ENCODE measurements at regions not wholly inside any gene's neighbourhood (a gene's known extent, or its start where the extent isn't known, plus 50 kb on each side); places are given as distances from the start of the nearest gene placed in this dataset.
"Not testable (repeated sequence)": the region's sequence is repeated elsewhere in the genome, so short reads cannot be mapped to it uniquely, and the experiment has no call there.

DNA sequence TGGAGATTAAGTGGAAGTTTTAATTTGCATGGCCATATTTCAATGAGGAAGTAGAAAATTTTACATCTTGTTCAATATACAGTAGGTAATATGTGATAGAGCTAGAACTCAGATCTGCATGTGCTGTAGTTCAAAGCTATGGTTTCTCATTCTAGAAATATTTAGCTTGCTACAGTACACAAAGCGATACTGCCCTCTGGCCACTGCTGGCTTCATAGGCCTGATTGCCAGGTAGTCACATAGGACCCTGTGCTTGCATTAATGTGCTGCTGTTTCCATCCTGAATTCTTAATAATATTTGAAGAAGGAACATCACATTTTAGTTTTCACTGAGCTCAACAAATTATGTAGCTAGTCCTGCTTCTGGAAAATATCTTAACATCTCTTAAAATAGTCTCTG is 87.0 kb downstream of the PLSCR2 start:
- DNase-seq, result peak; percentile 3

DNA sequence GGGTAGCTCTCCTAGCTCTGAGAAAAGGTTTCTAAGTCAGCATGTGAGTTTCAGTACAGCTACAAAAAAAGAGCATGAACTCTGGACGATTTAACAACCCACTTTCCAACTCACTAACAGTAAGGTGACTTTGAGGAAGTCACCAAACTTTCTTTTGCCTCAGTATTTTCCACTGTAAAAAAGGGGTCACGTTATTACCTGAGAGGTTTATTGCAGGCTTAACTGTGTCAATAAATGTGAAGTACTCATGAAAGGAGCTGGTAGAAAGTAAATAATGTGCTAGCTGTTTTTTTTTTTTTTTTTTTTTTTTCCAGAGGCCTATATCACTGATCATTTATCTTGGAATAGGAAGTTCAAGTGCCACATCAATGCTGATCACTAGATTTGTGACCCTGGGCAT is 89.3 kb downstream of the PLSCR2 start:
- DNase-seq, result no peak

DNA sequence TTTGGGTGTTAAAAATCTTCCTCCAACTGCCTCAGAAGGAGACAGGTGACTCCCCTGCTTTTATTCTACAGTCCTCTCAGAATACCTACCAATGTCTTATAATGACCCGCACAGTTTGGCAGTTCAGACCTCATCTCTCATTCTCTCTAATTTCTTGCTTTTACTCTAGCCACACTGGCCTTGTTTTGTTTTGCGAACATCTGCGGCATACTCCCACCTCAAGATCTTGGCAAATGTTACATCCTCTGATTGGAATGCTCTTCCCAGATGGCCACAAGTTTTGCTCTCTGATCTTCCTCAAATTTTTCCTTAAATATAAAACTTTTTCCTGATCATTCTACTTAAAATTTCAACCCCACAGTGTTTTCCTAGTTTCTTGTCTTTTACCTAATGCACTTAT is 94.1 kb downstream of the PLSCR2 start:
- DNase-seq, result no peak

DNA sequence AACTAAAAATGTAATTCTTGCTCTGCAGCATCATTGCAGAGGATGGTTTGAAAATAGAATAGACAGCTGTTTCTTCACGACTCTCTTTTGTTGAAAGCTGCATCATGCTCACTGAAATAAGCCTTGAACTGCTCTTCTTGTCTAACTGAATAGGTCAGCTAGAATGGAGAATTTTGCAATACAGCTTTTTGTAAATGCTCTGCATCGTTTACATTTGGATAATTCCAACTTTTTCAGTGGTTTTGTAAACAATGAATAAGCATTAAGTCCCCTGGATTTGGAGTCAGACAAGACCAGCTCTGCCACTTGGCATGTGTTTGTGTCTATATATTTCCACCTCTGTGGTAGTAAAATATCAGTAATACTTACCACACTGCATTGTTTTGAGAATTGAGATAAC is 95.2 kb downstream of the PLSCR2 start:
- DNase-seq, result no peak

DNA sequence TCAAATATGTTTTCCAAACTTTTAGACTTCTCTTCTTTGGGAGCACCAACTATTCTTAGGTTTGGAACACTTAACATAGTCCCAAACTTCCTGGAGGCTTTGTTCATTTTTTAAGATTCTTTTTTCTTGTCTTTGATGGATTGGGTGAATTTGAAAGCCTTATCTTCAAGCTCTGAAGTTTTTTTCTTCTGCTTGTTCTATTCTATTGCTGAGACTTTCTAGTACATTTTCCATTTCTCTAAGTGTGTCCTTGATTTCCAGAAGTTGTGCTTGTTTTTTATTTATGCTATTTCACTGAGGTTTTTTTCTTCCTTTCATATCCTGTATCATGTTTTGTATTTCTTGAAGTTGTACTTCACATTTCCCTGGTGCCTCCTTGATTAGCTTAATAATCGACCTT is 97.5 kb downstream of the PLSCR2 start:
- no peak for DNase-seq

DNA sequence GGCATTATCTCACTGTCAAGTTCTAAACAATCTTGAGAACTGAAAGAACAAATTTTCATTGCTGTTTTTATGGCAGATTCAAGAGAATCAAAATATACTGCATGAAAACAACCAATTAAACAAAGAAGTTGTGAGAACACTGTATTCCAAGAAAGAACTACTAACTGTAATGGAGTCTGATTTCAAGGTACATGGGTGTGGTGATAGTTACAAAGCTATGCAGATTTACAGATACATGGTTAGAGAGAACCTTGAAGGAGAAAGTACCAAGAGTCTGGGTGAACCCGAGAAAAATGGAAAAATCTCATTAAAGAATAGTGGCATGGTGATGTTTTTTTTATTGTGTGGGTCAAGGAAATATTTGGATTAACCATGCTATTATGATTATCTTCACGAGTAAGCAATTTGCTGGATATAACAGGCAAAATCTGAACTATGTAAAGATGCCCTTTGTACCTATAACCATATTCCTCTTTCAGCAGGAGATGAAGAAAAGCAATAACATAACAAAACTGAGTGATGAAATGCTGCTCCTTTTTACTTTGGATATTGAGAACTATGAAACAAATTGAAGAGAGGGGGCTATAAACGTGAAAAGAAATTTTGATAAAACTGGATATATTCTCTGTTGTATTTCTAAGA is 100.4 kb downstream of the PLSCR2 start:
- DNase-seq, result no peak

DNA sequence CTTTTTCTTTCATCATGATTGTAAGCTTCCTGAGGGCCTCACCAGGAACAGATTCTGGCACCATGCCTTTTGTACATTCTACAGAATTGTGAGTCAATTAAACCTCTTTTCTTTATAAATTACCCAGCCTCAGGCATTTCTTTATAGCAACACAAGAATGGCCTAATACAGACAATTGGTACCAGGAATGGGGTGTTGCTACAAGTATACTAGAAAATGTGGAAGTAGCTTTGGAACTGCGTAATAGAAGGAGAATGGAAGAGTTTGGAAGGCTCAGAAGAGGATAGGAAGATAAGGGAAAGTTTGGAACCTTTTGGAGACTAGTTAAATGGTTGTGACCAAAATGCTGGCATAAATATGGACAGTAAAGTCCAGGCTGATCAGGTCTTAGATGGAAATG is 108.9 kb upstream of the PLSCR4 start:
- DNase-seq, result no peak

DNA sequence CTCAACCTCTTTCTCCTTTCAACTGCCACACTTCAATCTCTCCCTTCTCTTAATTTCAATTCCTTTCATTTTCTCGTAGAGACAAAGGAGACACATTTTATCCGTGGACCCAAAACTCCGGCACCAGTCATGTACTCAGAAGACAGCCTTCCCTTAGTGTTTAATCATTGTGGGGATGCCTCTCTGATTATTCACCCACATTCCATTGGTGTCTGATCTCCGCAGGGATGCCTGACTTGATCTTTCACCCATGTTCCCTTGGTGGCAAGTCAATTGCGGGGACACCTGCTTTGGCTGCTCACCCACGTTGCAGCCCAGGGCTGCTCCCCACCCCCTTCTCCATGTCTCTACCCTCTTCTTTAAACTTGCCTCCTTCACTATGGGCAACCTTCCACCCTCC is 103.5 kb upstream of the PLSCR4 start:
- not testable (repeated sequence) for DNase-seq

DNA sequence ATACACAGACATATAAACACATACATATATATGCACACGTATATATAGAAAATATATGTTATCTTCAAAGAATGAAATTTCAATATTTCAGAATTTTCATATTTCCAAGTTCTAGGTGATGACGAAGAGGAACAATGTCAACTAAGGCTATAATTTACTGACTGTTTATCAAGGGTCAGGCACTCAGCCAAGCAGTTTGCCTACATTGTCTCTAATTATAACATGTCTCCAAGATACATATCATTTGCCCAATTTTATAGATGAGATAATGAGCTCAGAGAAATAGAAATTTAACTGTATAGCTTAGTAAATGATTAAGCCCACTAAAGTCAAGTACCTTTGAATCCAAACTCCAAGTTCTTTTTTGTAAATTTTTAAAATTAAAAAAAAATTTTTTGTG is 99.9 kb upstream of the PLSCR4 start:
- DNase-seq, result peak; percentile 62

DNA sequence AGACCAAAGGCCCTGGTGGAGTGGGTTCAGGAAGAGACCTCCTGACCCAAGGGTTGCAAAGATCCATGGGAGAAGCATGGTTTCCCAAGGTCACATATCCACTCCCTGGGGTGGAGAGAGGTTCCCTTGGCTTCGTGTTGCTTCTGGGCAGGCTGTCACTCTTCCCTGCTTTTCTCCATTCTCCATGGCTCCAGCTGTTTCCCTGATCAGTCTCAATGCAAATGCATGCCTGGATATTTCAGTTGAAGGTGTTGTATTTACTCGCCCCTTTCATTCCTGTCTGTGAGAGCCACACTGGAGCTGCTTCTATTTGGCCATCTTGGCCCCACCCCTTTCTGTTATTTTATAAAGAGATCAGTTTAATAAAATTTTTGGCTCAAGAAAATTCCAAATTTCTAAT is 95.0 kb upstream of the PLSCR4 start:
- DNase-seq, result no peak

DNA sequence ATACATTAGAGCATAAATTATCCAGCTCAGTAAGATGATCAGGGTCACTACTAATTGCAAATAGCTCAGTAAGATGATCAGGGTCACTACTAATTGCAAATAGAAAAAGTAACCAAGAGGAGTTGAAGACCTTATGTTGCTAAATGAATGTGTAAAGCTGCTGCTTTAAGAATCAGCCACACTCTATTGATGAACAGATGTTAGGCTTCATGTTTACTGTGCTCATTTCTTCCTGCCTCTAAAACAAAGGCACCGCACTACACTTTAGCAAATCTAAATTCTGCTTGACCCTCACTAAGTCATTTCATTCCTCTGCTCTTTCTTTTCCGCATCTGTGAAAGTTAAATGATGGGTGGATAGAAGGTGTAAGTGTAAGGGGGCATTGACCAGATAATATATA is 92.6 kb upstream of the PLSCR4 start:
- no peak for DNase-seq

DNA sequence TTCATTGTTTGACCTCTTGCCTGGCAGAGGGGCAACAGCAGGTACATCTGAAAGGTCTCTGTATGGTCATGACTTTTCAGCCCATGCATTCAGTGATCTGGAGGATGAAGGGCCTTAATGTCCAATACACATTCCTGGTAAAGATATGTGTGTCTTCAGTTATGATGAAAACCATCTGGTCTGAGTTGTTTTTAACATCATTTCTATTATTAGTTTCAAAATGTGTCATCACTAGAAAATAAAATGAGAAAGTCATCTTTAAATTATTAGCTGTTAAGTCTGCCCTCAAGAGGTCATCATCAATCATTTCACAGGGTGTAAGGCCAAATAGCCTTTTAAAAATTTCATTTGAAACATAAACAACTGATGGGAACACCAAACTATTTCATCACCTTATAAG is 92.1 kb upstream of the PLSCR4 start:
- DNase-seq, result no peak

DNA sequence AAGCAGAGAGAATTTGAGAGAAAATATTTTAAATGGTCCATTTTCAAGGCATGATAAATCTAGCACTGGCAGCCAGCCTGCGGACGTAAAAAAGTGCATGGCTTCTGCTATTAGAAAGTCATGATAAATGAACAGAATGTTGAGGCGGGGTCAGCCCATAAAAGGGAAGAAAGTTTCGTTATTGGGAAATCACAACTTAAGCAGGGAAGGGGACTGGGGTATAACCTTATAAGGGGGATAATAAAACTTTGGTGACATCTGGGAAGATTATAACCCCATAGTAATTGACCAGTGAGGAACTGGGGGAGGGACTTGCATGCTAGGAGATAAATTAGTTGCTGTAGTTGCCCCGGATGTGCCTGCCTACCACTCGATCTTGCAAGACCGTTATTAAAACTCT is 88.4 kb upstream of the PLSCR4 start:
- DNase-seq, result no peak

DNA sequence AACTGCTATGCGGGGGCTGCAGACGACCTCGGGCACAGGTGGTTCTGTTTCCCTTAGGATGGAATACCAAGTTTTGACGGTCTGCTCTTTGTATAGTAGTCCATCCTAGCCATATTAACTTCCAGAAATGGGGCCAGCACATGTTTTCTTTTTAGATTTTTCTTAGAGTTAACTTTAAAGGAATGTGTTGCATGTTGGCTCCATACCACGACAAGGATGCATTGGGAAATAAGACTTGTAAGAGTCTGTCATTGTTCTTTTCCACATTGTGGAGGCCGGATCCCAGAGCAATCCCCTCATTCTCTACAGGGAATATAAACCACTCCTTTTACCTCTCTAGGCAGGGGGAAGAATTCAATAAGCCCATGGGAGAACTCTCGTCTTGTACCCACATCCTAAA is 87.1 kb upstream of the PLSCR4 start:
- no peak for DNase-seq

DNA sequence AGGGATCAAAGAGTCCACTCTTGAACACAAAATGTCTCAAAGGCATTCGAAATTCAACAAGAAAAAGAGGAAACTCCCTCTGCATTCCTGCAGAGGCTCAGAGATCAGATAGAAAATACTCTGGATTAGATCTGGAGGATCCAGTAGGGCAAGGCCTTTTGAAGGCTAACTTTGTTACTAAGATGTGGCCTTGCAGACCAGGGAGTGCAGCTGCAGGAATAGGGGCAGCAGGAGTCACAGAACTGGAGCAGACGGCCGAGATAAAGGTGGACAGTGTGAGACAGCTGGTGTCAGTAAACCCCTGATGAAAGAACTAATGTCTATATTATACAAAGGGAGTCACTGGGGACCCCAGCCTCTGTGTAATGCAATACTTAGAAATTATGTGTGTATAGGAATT is 84.5 kb upstream of the PLSCR4 start:
- DNase-seq, result no peak

DNA sequence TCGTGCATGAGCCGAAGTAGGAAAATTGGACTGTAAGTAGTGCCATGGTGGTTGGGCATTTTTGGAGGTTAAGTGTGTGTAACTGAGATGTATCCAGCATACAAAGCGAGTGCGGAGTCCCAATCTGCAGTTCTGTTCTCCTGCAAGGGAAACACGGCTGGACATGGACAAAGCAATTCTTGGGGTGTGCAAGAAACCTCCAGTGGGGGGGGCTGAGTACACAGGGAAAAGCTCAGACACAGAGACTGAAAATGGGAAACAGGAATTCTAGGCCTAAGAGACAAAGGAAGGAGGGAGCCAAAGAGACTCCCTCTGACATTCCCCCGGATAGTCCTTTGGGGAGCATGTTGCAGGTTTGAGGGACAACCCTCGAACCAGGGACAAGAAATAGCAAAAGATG is 83.2 kb upstream of the PLSCR4 start:
- DNase-seq, result no peak

DNA sequence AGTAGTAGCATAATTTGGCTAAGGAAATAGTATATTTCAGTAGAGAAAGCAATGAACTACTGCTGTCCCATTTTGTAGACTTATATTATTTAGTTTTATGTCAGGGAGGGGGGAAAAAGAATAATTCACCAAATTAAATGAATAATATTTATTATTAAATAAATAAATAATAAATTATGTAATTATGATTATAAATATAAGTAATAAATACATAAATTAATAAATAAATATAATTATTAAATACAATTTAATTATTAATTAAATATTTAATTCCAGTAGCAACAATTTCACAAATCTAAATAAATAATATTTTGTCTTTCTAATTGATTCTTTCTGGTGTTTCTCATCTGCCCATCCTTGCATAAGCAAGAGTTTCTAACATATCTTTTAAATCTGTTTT is 81.1 kb upstream of the PLSCR4 start:
- no peak for DNase-seq

DNA sequence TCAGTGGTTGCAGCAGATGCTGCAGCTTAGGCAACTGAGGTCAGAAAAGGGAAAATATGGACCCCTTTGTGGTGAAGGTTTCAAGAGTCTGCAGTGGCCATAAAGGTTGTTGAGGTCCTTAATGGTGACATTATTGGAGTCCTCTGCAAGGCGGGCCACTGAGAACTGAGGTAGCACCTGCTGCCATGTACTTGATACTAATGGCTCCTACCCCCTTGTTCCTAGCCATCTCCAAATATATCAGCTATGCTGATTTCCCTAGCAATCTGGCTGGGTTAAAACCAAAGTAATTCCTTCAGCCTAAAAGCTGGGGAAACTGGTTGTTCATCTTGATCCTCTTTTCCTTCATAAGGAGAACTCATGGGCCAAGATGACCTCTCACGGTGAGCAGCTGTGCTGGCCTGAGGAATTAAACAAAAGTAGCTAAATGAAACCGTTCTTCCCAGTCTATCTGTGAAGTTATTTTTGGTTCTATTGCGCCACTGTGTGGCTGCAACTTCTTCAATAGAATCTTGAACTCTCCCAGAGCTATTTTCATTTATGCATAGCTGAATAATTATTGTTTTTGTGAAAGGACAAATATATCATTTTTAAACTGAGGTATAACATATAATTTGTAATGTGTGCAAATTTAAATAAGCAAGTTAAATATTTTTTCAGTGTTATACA is 76.1 kb upstream of the PLSCR4 start:
- peak; percentile 2 for DNase-seq

DNA sequence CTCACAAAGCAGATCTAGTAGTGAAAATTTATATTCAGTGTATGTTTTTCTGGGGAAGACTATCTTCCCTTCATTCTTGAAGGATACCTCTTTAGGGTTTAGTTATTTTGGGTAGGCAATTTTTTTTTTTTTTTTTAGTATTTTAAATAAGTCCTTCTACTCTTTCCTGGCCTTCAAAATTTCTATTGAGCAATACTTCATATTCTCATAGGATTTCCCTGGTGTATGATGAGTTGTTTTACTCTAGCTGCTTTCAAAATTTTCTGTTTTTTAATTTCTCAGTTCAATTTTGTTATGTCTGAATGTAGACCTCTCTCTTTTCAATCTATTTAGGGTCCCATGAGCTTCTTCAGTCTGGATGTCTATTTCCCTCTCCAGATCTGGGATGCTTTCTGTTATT is 74.3 kb upstream of the PLSCR4 start:
- no peak for DNase-seq

DNA sequence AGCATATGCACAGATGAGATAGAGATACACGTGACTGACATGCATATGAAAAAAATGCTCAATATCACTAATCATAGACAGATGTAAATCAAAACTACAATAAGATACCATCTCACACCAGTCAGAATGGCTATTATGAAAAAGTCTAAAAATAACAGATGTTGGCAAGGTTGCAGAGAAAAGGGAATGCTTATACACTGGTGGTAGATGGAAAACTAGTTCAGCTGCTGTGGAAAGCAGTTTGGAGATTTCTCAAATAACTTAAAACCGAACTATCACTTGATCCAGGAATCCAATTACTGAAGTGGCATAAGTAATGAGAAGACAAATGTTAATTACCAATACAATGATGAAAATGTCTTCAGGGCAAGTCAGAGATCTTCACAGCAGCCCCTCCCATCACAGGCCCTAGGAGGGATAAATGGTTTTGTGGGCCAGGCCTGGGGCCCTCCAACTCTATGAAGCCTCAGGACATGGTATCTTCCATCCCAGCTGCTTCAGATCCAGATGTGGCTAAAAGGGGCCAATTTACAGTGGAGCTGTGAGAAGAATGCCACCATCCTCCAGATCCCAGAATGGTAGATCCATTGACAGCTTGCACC is 71.4 kb upstream of the PLSCR4 start:
- DNase-seq, result no peak

DNA sequence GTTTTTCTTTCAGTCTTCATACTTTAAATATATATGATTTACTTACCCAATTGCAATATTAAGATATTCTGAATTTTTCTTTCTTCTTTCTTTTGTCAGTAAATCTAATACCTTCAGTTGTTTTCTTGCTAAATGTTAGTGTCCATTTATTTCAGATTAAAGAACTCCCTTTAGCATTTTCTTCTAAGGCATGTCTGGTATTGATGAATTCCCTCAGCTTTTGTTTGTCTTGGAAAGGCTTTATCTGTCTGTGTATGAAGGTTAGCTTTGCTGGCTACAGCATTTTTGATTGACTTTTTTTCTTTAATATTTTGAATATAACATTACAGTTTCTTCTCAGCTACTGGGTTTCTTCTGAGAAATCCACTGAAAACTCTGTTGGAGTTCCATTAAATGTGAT is 64.0 kb upstream of the PLSCR4 start:
- DNase-seq, result no peak

DNA sequence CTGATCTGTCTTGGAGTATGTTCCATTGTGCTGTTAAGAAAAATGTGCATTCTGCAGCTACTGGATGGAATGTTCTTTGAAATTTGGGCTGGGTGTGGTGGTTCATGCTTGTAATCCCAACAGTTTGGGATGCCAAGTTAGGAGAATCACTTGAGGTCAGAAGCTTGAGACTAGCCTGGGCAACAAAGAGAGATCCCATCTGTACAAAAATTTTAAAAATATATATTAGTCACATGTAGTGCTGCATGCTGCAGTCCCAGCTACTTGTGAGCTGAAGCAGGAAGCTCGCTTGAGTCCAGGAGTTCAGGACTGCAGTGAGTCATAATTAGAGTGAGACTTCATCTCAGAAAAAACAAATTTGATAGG is 62.8 kb upstream of the PLSCR4 start:
- no peak for DNase-seq

DNA sequence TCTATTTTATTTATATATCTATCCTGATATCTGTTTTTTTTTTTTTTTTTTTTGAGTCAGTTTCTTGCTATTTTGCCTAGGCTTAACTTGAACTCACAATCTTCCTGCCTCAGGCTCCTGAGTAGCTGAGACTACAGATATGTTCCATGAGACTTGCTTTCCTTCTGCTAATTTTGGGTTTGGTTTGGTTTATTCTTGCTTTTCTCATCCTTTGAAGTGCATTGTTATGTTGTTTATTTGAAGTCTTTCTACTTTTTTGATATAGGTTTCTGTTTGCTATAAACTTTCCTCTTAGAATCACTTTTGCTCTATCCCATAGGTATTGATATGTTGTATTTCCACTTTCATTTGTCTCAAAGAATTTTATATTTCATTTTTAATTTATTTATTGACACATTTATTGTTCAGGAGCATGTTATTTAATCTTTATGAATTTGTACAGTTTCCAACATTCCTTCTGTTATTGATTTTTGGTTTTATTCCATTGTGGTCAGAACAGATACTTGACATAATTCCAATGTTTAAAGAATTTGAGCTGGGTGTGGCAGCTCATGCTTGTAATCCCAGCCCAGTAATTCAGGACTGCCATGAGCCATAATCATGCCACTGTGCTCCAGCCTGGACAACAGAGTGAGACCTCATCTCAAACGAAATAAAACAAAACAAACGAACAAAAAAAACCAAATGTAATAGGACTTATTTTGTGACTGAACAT is 62.3 kb upstream of the PLSCR4 start:
- DNase-seq, result no peak

DNA sequence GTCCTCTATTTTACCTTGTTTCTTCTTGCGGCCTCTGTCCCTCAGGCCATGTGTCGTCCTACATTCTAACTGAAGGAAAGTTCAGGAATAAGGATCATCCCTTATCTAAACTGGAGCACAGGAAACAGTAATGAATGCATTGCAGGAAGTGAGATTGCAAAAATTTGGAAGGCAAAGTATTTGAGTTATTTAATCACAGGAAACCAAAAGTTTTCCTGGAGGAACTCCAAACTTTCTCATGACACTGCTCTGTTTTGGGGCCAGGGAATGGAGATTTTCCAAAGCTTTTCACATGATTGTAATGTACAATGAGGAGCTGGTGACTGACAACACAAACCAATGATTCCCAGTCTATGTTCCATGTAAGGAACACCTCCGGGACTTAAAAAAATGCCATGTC is 57.8 kb upstream of the PLSCR4 start:
- DNase-seq, result no peak
